Testis (tissue), 2 donors: ENCODE measurements at regions not wholly inside any gene's neighbourhood (a gene's known extent, or its start where the extent isn't known, plus 50 kb on each side); places are given as distances from the start of the nearest gene placed in this dataset.

Source experiments
- POLR2A ChIP-seq: fragments of 450-650 bp; IDR thresholded peaks from one replicate; pipeline ENCODE4 v1.6.1; 2017; ENCODE audit warnings: antibody characterized with exemption, mild to moderate bottlenecking, moderate library complexity
- TF ChIP-seq, protein P1 (sequence below), 3 experiments: fragments of 450-650 bp in 2 of 3; fragments of 200-600 bp in 1 of 3; sonication (generic) in 1 of 3; IDR thresholded peaks; one replicate each; pipeline ENCODE4 v1.5.1; 2016 to 2019; ENCODE audit warnings: antibody characterized with exemption in 3 of 3, mild to moderate bottlenecking in 2 of 3, moderate library complexity in 1 of 3

DNA sequence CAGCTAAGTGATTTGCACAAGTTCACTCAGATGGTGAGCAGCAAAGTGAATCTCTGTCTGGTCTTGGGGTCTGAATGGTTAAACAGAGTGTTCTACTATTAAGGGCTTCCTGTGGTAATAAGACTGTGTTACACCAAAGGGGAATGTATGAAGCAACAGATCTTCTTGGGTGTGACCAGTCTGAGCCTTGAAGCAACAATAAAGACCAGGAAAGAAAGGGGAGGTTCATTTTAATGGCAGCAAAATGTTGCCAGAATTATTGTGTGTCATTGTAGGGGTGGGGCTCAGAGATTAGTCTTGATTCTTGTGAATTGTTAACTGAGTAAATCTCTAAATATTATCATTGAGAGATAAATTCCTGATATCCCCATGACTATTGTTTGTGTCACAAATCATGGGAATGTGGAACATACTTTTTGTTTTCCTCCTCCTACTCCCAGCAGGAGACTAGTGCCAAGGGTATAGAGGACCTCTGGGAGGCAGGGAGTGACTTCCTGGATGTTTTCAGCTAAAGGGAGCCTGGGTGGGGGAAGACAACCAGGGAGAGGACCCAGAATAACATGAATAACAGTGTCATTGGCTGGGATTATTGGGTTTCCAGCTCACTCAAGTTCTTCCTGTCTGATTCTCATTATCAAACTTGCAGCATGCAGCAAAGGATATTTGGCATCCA, 141.4 kb upstream of the PAK3 start:
- TF ChIP-seq, protein P1, sequence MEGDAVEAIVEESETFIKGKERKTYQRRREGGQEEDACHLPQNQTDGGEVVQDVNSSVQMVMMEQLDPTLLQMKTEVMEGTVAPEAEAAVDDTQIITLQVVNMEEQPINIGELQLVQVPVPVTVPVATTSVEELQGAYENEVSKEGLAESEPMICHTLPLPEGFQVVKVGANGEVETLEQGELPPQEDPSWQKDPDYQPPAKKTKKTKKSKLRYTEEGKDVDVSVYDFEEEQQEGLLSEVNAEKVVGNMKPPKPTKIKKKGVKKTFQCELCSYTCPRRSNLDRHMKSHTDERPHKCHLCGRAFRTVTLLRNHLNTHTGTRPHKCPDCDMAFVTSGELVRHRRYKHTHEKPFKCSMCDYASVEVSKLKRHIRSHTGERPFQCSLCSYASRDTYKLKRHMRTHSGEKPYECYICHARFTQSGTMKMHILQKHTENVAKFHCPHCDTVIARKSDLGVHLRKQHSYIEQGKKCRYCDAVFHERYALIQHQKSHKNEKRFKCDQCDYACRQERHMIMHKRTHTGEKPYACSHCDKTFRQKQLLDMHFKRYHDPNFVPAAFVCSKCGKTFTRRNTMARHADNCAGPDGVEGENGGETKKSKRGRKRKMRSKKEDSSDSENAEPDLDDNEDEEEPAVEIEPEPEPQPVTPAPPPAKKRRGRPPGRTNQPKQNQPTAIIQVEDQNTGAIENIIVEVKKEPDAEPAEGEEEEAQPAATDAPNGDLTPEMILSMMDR (IDR thresholded peaks at IDR 0.05), result no peak
- no peak for TF ChIP-seq POLR2A
